GM12874 (cell line): ENCODE measurements at regions not wholly inside any gene's neighbourhood (a gene's known extent, or its start where the extent isn't known, plus 50 kb on each side); places are given as distances from the start of the nearest gene placed in this dataset.

Experiments
- CTCF ChIP-seq: IDR thresholded peaks from 2 replicates; pipeline ENCODE4 v1.5.1; 2011; ENCODE audit warnings: low read depth, mild to moderate bottlenecking, control low read depth, low read length, moderate library complexity; ENCODE audit not compliant: insufficient read depth

DNA sequence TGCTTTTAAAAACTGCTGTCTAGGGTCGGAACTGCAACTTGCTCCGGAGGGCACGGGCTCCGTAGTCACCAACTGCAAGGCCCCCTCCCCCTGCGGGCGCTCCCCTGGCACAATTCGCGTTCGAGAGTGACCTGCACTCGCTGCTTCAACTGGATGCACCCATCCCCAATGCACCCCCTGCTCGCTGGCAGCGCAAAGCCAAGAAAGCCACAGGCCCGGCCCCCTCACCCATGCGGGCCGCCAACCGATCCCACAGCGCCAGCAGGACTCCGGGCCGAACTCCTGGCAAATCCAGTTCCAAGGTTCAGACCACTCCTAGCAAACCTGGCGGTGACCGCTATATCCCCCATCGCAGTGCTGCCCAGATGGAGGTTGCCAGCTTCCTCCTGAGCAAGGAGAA lies 64.2 kb upstream of the GAS1 start:
- TF ChIP-seq CTCF: no peak

- no peak for TF ChIP-seq CTCF
Observed at GRCh38 chr9:87013490-87013889, 66.2 kb upstream of the GAS1 start.

- TF ChIP-seq CTCF: no peak
Observed at GRCh38 chr9:87014436-87014835, 67.1 kb upstream of the GAS1 start.

DNA sequence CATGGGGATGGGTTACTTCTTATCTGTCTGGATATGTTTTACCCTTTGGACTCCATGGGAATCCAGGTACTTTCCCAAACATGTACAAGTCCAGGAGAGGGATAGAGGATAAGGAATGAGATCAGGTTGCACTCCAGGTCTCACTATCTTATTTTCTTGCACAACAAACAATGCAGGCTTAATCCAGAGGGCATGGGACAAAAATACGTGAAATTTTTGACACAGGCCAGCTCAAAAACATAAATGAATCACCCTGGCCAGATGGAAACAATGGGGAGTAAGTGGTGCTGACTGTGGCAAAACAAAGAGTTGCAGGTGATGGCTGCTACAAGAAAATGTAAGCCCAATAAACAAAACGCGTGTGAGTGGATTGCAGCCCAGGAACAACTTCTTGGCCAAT lies 69.4 kb upstream of the GAS1 start:
- no peak for TF ChIP-seq CTCF

DNA sequence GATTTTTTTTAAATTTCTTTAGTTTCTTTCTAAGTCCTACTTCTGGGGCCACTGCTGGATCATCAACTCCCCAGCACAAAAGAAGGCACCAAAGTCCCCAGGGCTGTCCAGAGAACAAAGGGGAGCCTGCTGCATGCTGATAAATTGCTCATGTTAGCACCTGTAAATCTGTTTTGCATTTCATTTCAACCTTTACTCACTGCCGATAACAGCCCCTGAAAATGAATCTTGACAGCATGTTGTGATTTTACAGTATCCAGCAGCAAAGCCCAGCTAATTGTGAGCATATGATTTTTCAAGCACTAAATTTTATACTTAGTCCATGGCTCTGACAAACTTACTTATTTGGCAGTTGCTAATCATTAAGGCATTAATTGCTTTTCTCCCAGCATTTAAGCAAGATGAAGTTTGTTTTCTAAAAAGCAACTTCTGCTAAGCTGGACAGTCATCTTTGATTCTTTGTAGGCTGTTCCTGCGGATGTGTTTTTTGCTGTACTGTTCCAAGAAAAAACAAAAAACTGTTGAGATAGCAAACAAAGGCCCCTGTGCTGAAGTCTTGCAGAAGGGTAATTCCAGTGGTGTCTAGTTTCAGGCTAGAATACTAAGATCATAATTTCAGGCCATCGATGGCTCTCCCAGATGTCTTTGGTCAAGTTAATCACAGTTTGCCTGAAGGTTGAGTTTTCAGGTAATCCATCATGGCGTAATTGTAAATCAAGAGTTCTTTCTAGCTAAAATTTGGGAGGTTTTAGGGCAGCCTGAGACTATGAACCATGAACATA lies 73.1 kb upstream of the GAS1 start:
- no peak for TF ChIP-seq CTCF

GRCh38 chr9:87022178-87022577 lies 74.9 kb upstream of the GAS1 start:
- TF ChIP-seq CTCF: no peak

- TF ChIP-seq CTCF: no peak
Observed at GRCh38 chr9:87026204-87026603, 78.9 kb upstream of the GAS1 start.

GRCh38 chr9:87029905-87030304 lies 82.6 kb upstream of the GAS1 start:
- TF ChIP-seq CTCF: no peak
